Hematopoietic multipotent progenitor cell treated with erythropoietin and hydrocortisone succinate and interleukin-3 and kit ligand, for 17 days (in vitro differentiated cells): ENCODE measurements at regions not wholly inside any gene's neighbourhood (a gene's known extent, or its start where the extent isn't known, plus 50 kb on each side); places are given as distances from the start of the nearest gene placed in this dataset.
A peak's percentile ranks its signal among the peaks of the same experiment; 100 is the strongest.
"Not testable (repeated sequence)": the region's sequence is repeated elsewhere in the genome, so short reads cannot be mapped to it uniquely, and the experiment has no call there.

ENCODE experiments used
- DNase-seq: peaks from one replicate; pipeline ENCODE4 v3.0.0-alpha.2; 2015; ENCODE audit warnings: low spot score

- DNase-seq: no peak
These were observed 107.9 kb upstream of the FAM174B start for GRCh38 chr15:92763459-92763858.

GRCh38 chr15:92768131-92768530 lies 112.6 kb upstream of the FAM174B start:
- not testable (repeated sequence) for DNase-seq

GRCh38 chr15:92770641-92771040 lies 115.1 kb upstream of the FAM174B start:
- DNase-seq: no peak

GRCh38 chr15:92772061-92772460 lies 116.5 kb upstream of the FAM174B start:
- no peak for DNase-seq

- no peak for DNase-seq
These were observed 117.2 kb upstream of the FAM174B start for GRCh38 chr15:92772626-92773244.

- DNase-seq: no peak
These were observed 117.8 kb upstream of the FAM174B start for GRCh38 chr15:92773340-92773739.

GRCh38 chr15:92779874-92780273 lies 120.2 kb upstream of the CHD2 start:
- no peak for DNase-seq

GRCh38 chr15:92780843-92781242 lies 119.3 kb upstream of the CHD2 start:
- DNase-seq: no peak

- no peak for DNase-seq
These were observed 118.1 kb upstream of the CHD2 start for GRCh38 chr15:92781925-92782453.

- no peak for DNase-seq
These were observed 113.0 kb upstream of the CHD2 start for GRCh38 chr15:92787116-92787515.

- DNase-seq: no peak
These were observed 111.9 kb upstream of the CHD2 start for GRCh38 chr15:92788196-92788595.

GRCh38 chr15:92788793-92789192 lies 111.3 kb upstream of the CHD2 start:
- DNase-seq: not testable (repeated sequence)

- peak; percentile 3 for DNase-seq
These were observed 103.9 kb upstream of the CHD2 start for GRCh38 chr15:92796161-92796611.

- peak; percentile 92 for DNase-seq
These were observed 102.7 kb upstream of the CHD2 start for GRCh38 chr15:92797168-92798052.

GRCh38 chr15:92800013-92800412 lies 100.1 kb upstream of the CHD2 start:
- DNase-seq: no peak

- DNase-seq: not testable (repeated sequence)
These were observed 99.6 kb upstream of the CHD2 start for GRCh38 chr15:92800416-92801055.

- DNase-seq: not testable (repeated sequence)
These were observed 98.9 kb upstream of the CHD2 start for GRCh38 chr15:92801056-92801773.

- DNase-seq: peak; percentile 61
These were observed 98.2 kb upstream of the CHD2 start for GRCh38 chr15:92801774-92802464.

GRCh38 chr15:92803536-92803851 lies 96.6 kb upstream of the CHD2 start:
- no peak for DNase-seq

- peak; percentile 80 for DNase-seq
These were observed 96.1 kb upstream of the CHD2 start for GRCh38 chr15:92803852-92804609.

GRCh38 chr15:92804610-92804936 lies 95.6 kb upstream of the CHD2 start:
- DNase-seq: not testable (repeated sequence)
